ENCODE measurements at regions not wholly inside any gene's neighbourhood (a gene's known extent, or its start where the extent isn't known, plus 50 kb on each side); places are given as distances from the start of the nearest gene placed in this dataset.
A peak's percentile ranks its signal among the peaks of the same experiment; 100 is the strongest.

DNA sequence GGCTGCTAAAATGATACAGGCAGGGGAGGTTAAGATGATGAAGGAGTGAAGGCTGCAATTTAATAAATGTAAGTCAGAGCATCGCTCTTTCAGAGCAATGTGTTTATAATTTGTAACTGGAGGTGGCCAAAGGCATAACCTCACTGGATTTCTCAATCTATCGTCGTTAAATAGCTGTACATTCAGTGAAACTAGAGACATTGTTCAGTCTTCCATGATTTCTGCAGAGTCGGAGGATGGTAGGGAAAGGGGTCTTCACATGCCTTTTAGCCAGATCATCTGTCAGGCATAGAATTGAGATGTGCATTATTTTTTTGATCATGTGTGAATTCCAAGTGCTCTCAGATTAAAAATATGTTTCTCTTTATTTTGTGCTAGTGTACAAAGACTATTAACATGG lies 315.4 kb downstream of the OXSM start:
- no peaks in the 10 kb centered on the region for H3K36me3 ChIP-seq (ENCODE audit: control insufficient read depth in 4 of 4, insufficient read depth in 4 of 4, low read length in 4 of 4)
- H3K9ac ChIP-seq (ENCODE audit: insufficient read depth in 1 of 2, low read length in 2 of 2) = no peak overlapping the region
- no peaks in the 10 kb centered on the region for H3K27me3 ChIP-seq (ENCODE audit: control insufficient read depth in 3 of 3, insufficient read depth in 3 of 3, low read length in 2 of 3)
- ATAC-seq (ENCODE audit: insufficient read depth, low FRiP score) (no peak), DNase-seq (no peak)
- H3K9me3 ChIP-seq (ENCODE audit: control insufficient read depth in 4 of 4, insufficient read depth in 3 of 4, low read length in 3 of 4) = peaks cover 0 to 3% (median 0%) of the 10 kb centered on the region in 4 donors
- peak overlapping the region in 1 of 2 donors; percentile 66 for H3K27ac ChIP-seq (ENCODE audit: low read depth in 1 of 2, low read length in 1 of 2)
- H3K4me3 ChIP-seq = no peak overlapping the region
- TF ChIP-seq, protein P1, sequence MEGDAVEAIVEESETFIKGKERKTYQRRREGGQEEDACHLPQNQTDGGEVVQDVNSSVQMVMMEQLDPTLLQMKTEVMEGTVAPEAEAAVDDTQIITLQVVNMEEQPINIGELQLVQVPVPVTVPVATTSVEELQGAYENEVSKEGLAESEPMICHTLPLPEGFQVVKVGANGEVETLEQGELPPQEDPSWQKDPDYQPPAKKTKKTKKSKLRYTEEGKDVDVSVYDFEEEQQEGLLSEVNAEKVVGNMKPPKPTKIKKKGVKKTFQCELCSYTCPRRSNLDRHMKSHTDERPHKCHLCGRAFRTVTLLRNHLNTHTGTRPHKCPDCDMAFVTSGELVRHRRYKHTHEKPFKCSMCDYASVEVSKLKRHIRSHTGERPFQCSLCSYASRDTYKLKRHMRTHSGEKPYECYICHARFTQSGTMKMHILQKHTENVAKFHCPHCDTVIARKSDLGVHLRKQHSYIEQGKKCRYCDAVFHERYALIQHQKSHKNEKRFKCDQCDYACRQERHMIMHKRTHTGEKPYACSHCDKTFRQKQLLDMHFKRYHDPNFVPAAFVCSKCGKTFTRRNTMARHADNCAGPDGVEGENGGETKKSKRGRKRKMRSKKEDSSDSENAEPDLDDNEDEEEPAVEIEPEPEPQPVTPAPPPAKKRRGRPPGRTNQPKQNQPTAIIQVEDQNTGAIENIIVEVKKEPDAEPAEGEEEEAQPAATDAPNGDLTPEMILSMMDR (IDR thresholded peaks at IDR 0.05; ENCODE audit: control extremely low read depth, extremely low read depth) = no peak
- WGBS, 2 donors = 40 to 52% methylated on average over 4 of the region's 4 CpGs
- H3K4me1 ChIP-seq (ENCODE audit: control insufficient read depth in 5 of 5, insufficient read depth in 5 of 5, low read length in 5 of 5) = peaks cover 0 to 28% (median 13%) of the 10 kb centered on the region in 5 donors

- ATAC-seq (ENCODE audit: insufficient read depth, low FRiP score) (no peak), DNase-seq (peak in 2 of 3 donors; percentile 16 to 50)
- Histone ChIP-seq H3K36me3 (ENCODE audit: control insufficient read depth in 4 of 4, insufficient read depth in 4 of 4, low read length in 4 of 4) (no peaks in the 10 kb centered on the region), H3K4me1 (ENCODE audit: control insufficient read depth in 5 of 5, insufficient read depth in 5 of 5, low read length in 5 of 5) (peaks cover 0 to 28% (median 13%) of the 10 kb centered on the region in 5 donors), H3K27me3 (ENCODE audit: control insufficient read depth in 3 of 3, insufficient read depth in 3 of 3, low read length in 2 of 3) (no peaks in the 10 kb centered on the region), H3K27ac (ENCODE audit: low read depth in 1 of 2, low read length in 1 of 2) (peak overlapping the region in 1 of 2 donors; percentile 74), H3K4me3 (no peak overlapping the region), H3K9me3 (ENCODE audit: control insufficient read depth in 4 of 4, insufficient read depth in 3 of 4, low read length in 3 of 4) (peaks cover 0 to 3% (median 0%) of the 10 kb centered on the region in 4 donors), H3K9ac (ENCODE audit: insufficient read depth in 1 of 2, low read length in 2 of 2) (no peak overlapping the region)
- TF ChIP-seq, protein P1 (IDR thresholded peaks at IDR 0.05; ENCODE audit: control extremely low read depth, extremely low read depth) = no peak
- 31 to 44% methylated on average over 2 of the region's 2 CpGs for WGBS, 2 donors
Observed at GRCh38 chr3:26106228-26106627, 316.3 kb downstream of the OXSM start.

GRCh38 chr3:26108846-26109489 lies 319.1 kb downstream of the OXSM start:
- Histone ChIP-seq H3K9me3 (ENCODE audit: control insufficient read depth in 4 of 4, insufficient read depth in 3 of 4, low read length in 3 of 4) (no peaks in the 10 kb centered on the region), H3K27ac (ENCODE audit: low read depth in 1 of 2, low read length in 1 of 2) (no peak overlapping the region), H3K4me3 (no peak overlapping the region), H3K27me3 (ENCODE audit: control insufficient read depth in 3 of 3, insufficient read depth in 3 of 3, low read length in 2 of 3) (no peaks in the 10 kb centered on the region), H3K36me3 (ENCODE audit: control insufficient read depth in 4 of 4, insufficient read depth in 4 of 4, low read length in 4 of 4) (no peaks in the 10 kb centered on the region), H3K4me1 (ENCODE audit: control insufficient read depth in 5 of 5, insufficient read depth in 5 of 5, low read length in 5 of 5) (peaks cover 0 to 24% (median 13%) of the 10 kb centered on the region in 5 donors), H3K9ac (ENCODE audit: insufficient read depth in 1 of 2, low read length in 2 of 2) (no peak overlapping the region)
- 65 to 66% methylated on average over 2 of the region's 2 CpGs for WGBS, 2 donors
- DNase-seq (no peak), ATAC-seq (ENCODE audit: insufficient read depth, low FRiP score) (no peak)
- TF ChIP-seq, protein P1 (IDR thresholded peaks at IDR 0.05; ENCODE audit: control extremely low read depth, extremely low read depth) = no peak

GRCh38 chr3:26114851-26115250 lies 325.0 kb downstream of the OXSM start:
- H3K27me3 ChIP-seq (ENCODE audit: control insufficient read depth in 3 of 3, insufficient read depth in 3 of 3, low read length in 2 of 3) = no peaks in the 10 kb centered on the region
- ATAC-seq (ENCODE audit: insufficient read depth, low FRiP score) = no peak
- H3K27ac ChIP-seq (ENCODE audit: low read depth in 1 of 2, low read length in 1 of 2) = no peak overlapping the region
- DNase-seq = no peak
- peaks cover 0 to 7% (median 0%) of the 10 kb centered on the region in 5 donors for H3K4me1 ChIP-seq (ENCODE audit: control insufficient read depth in 5 of 5, insufficient read depth in 5 of 5, low read length in 5 of 5)
- TF ChIP-seq, protein P1 (IDR thresholded peaks at IDR 0.05; ENCODE audit: control extremely low read depth, extremely low read depth) = no peak
- H3K4me3 ChIP-seq = no peak overlapping the region
- H3K9ac ChIP-seq (ENCODE audit: insufficient read depth in 1 of 2, low read length in 2 of 2) = no peak overlapping the region
- H3K36me3 ChIP-seq (ENCODE audit: control insufficient read depth in 4 of 4, insufficient read depth in 4 of 4, low read length in 4 of 4) = no peaks in the 10 kb centered on the region
- no peaks in the 10 kb centered on the region for H3K9me3 ChIP-seq (ENCODE audit: control insufficient read depth in 4 of 4, insufficient read depth in 3 of 4, low read length in 3 of 4)
- WGBS, 2 donors = 77 to 78% methylated on average over 1 of the region's 1 CpG
